Trophoblast cell (in vitro differentiated cells and primary cell): ENCODE measurements at regions not wholly inside any gene's neighbourhood (a gene's known extent, or its start where the extent isn't known, plus 50 kb on each side); places are given as distances from the start of the nearest gene placed in this dataset.

Experiments used
- DNase-seq, 2 donors: peaks; one replicate each; pipeline ENCODE4 v3.0.0-alpha.2; 2016
- H2AFZ ChIP-seq: 2 replicates; pipeline ENCODE4 v1.6.1; 2013; ENCODE audit warnings: low read length, moderate library complexity, mild to moderate bottlenecking; ENCODE audit not compliant: insufficient read depth, poor library complexity
- H2AK5ac ChIP-seq: 2 replicates; pipeline ENCODE4 v1.6.1; 2013; ENCODE audit warnings: mild to moderate bottlenecking, low read length
- H2BK120ac ChIP-seq: 2 replicates; pipeline ENCODE4 v1.6.1; 2013; ENCODE audit warnings: low read length, mild to moderate bottlenecking, moderate library complexity; ENCODE audit not compliant: insufficient read depth, poor library complexity
- H2BK12ac ChIP-seq: 2 replicates; pipeline ENCODE4 v1.6.1; 2013; ENCODE audit warnings: mild to moderate bottlenecking, low read length, moderate library complexity
- H2BK5ac ChIP-seq: 2 replicates; pipeline ENCODE4 v1.6.1; 2013; ENCODE audit warnings: low read length, low read depth, moderate library complexity, mild to moderate bottlenecking; ENCODE audit not compliant: poor library complexity
- H3K14ac ChIP-seq: 2 replicates; pipeline ENCODE4 v1.6.1; 2013; ENCODE audit warnings: mild to moderate bottlenecking, low read length
- H3K18ac ChIP-seq: 2 replicates; pipeline ENCODE4 v1.6.1; 2013; ENCODE audit warnings: mild to moderate bottlenecking, low read length
- H3K23ac ChIP-seq: 2 replicates; pipeline ENCODE4 v1.6.1; 2013; ENCODE audit warnings: low read length
- H3K27ac ChIP-seq: 2 replicates; pipeline ENCODE4 v1.5.1; 2013; ENCODE audit warnings: low read depth, mild to moderate bottlenecking, inconsistent platforms, low read length, moderate library complexity
- H3K27me3 ChIP-seq: 2 replicates; pipeline ENCODE4 v1.6.1; 2013; ENCODE audit warnings: inconsistent platforms, mild to moderate bottlenecking, low read length, moderate library complexity; ENCODE audit not compliant: insufficient read depth
- H3K36me3 ChIP-seq, 2 experiments: 1 replicate in 1 of 2; 2 replicates in 1 of 2; pipeline ENCODE4 v1.6.1; 2013; ENCODE audit warnings: low read length in 2 of 2, mild to moderate bottlenecking in 2 of 2, moderate library complexity in 1 of 2; ENCODE audit not compliant: insufficient read depth in 2 of 2, control insufficient read depth in 1 of 2
- H3K4ac ChIP-seq: 2 replicates; pipeline ENCODE4 v1.6.1; 2013; ENCODE audit warnings: low read depth, mild to moderate bottlenecking, low read length, moderate library complexity
- H3K4me1 ChIP-seq, 2 experiments: 1 replicate in 1 of 2; 2 replicates in 1 of 2; pipeline ENCODE4 v1.6.1; 2013; ENCODE audit warnings: low read length in 2 of 2, mild to moderate bottlenecking in 2 of 2, moderate library complexity in 1 of 2; ENCODE audit not compliant: insufficient read depth in 2 of 2, control insufficient read depth in 1 of 2
- H3K4me2 ChIP-seq: 2 replicates; pipeline ENCODE4 v1.6.1; 2013; ENCODE audit warnings: inconsistent platforms, mild to moderate bottlenecking, low read length, moderate library complexity
- H3K4me3 ChIP-seq: 2 replicates; pipeline ENCODE4 v1.5.1; 2013; ENCODE audit warnings: mild to moderate bottlenecking, low read depth, low read length, inconsistent platforms
- H3K79me1 ChIP-seq: one replicate; pipeline ENCODE4 v1.6.1; 2013; ENCODE audit warnings: low read length
- H3K79me2 ChIP-seq: 2 replicates; pipeline ENCODE4 v1.6.1; 2013; ENCODE audit warnings: low read length, mild to moderate bottlenecking; ENCODE audit not compliant: control insufficient read depth, insufficient read depth, poor library complexity
- H3K9ac ChIP-seq: 2 replicates; pipeline ENCODE4 v1.6.1; 2013; ENCODE audit warnings: mild to moderate bottlenecking, low read length
- H3K9me3 ChIP-seq: 2 replicates; pipeline ENCODE4 v1.6.1; 2013; ENCODE audit warnings: low read depth, mild to moderate bottlenecking, control low read depth, inconsistent platforms, low read length; ENCODE audit not compliant: insufficient read depth
- H4K12ac ChIP-seq: 2 replicates; pipeline ENCODE4 v1.6.1; 2013; ENCODE audit warnings: low read depth, mild to moderate bottlenecking, low read length, moderate library complexity
- H4K8ac ChIP-seq: 2 replicates; pipeline ENCODE4 v1.6.1; 2013; ENCODE audit warnings: low read depth, mild to moderate bottlenecking, low read length, moderate library complexity
- H4K91ac ChIP-seq: one replicate; pipeline ENCODE4 v1.6.1; 2013; ENCODE audit warnings: low read depth, mild to moderate bottlenecking, low read length, moderate library complexity
- WGBS: extraction: QIAGEN DNeasy Blood & Tissue Kit; methylation state at CpG from one replicate; pipeline ENCODE4 v1.1.7; 2013; ENCODE audit warnings: missing lambda C conversion rate; ENCODE audit not compliant: insufficient read length, insufficient coverage; ENCODE audit errors: extremely low coverage; 5-methylcytosine and 5-hydroxymethylcytosine counted together

- H3K4ac ChIP-seq, result no peak overlapping the region
Observed at GRCh38 chr1:172930142-172930541, 120.6 kb downstream of the TNFSF18 start.

GRCh38 chr1:172931340-172931739 is 119.4 kb downstream of the TNFSF18 start:
- DNase-seq, result no peak
- H3K27ac ChIP-seq, result no peak overlapping the region
- H3K4me1 ChIP-seq, result peaks cover 2 to 4% of the 10 kb centered on the region in 2 experiments
- H2BK5ac ChIP-seq, result no peak overlapping the region
- no CpG with 5 or more reads among the region's 1 CpG for WGBS
- no peak overlapping the region for H4K8ac ChIP-seq
- peaks cover 16% of the 10 kb centered on the region for H3K79me1 ChIP-seq
- no peak overlapping the region for H3K18ac ChIP-seq
- H4K12ac ChIP-seq, result no peak overlapping the region
- peak overlapping the region; percentile 94 for H2BK12ac ChIP-seq
- no peak overlapping the region for H3K4ac ChIP-seq
- no peaks in the 10 kb centered on the region for H3K79me2 ChIP-seq
- H3K4me3 ChIP-seq, result no peak overlapping the region
- no peak overlapping the region for H3K14ac ChIP-seq
- H3K36me3 ChIP-seq, result no peaks in the 10 kb centered on the region
- H3K9me3 ChIP-seq, result no peaks in the 10 kb centered on the region
- H2AFZ ChIP-seq, result no peak overlapping the region
- H4K91ac ChIP-seq, result no peak overlapping the region
- H3K4me2 ChIP-seq, result no peak overlapping the region
- H3K9ac ChIP-seq, result no peak overlapping the region
- H2AK5ac ChIP-seq, result no peak overlapping the region
- no peak overlapping the region for H2BK120ac ChIP-seq
- H3K23ac ChIP-seq, result no peak overlapping the region
- H3K27me3 ChIP-seq, result no peaks in the 10 kb centered on the region

More at GRCh38 chr1:172930142-172930541, 120.6 kb downstream of the TNFSF18 start:
- Histone ChIP-seq H3K9me3 (no peaks in the 10 kb centered on the region), H4K12ac (no peak overlapping the region), H3K4me3 (no peak overlapping the region), H3K14ac (no peak overlapping the region), H3K27me3 (no peaks in the 10 kb centered on the region), H3K4me2 (no peak overlapping the region), H3K9ac (no peak overlapping the region), H3K18ac (no peak overlapping the region), H4K91ac (no peak overlapping the region), H3K23ac (no peak overlapping the region), H3K36me3 (no peaks in the 10 kb centered on the region), H4K8ac (no peak overlapping the region), H3K79me2 (no peaks in the 10 kb centered on the region), H2AFZ (no peak overlapping the region), H2BK5ac (no peak overlapping the region), H3K4me1 (peaks cover 2 to 4% of the 10 kb centered on the region in 2 experiments), H2BK12ac (no peak overlapping the region), H3K79me1 (peaks cover 16% of the 10 kb centered on the region), H2AK5ac (no peak overlapping the region), H3K27ac (no peak overlapping the region), H2BK120ac (no peak overlapping the region)
- WGBS, result no CpG with 5 or more reads among the region's 2 CpGs
- no peak for DNase-seq

GRCh38 chr1:172931761-172932160 is 119.0 kb downstream of the TNFSF18 start:
- peaks cover 2 to 4% of the 10 kb centered on the region in 2 experiments for H3K4me1 ChIP-seq

GRCh38 chr1:172932981-172933380 is 117.8 kb downstream of the TNFSF18 start:
- Histone ChIP-seq H2BK12ac (peak overlapping the region; percentile 94), H3K4me1 (peaks cover 2 to 4% of the 10 kb centered on the region in 2 experiments), H3K79me2 (no peaks in the 10 kb centered on the region), H4K91ac (peak overlapping the region; percentile 84), H2AK5ac (peak overlapping the region; percentile 82), H3K36me3 (no peaks in the 10 kb centered on the region), H3K79me1 (peaks cover 16% of the 10 kb centered on the region), H2BK120ac (peak overlapping the region; percentile 90), H2BK5ac (peak overlapping the region; percentile 85), H4K8ac (peak overlapping the region; percentile 66), H3K27ac (no peak overlapping the region), H3K14ac (peak overlapping the region; percentile 63), H3K18ac (peak overlapping the region; percentile 72), H3K9me3 (no peaks in the 10 kb centered on the region), H3K27me3 (no peaks in the 10 kb centered on the region), H3K4me3 (no peak overlapping the region), H2AFZ (no peak overlapping the region), H3K4ac (no peak overlapping the region), H3K4me2 (no peak overlapping the region), H4K12ac (no peak overlapping the region), H3K23ac (no peak overlapping the region), H3K9ac (no peak overlapping the region)
- WGBS, result no CpG with 5 or more reads among the region's 1 CpG
- peak in 1 of 2 donors; percentile 25 for DNase-seq

More at GRCh38 chr1:172931761-172932160, 119.0 kb downstream of the TNFSF18 start:
- Histone ChIP-seq H3K18ac (no peak overlapping the region), H3K9me3 (no peaks in the 10 kb centered on the region), H2BK12ac (peak overlapping the region; percentile 94), H3K4ac (no peak overlapping the region), H3K27me3 (no peaks in the 10 kb centered on the region), H4K91ac (no peak overlapping the region), H3K4me3 (no peak overlapping the region), H4K12ac (no peak overlapping the region), H2AK5ac (no peak overlapping the region), H2BK5ac (no peak overlapping the region), H2BK120ac (no peak overlapping the region), H3K79me2 (no peaks in the 10 kb centered on the region), H3K36me3 (no peaks in the 10 kb centered on the region), H3K4me2 (no peak overlapping the region), H2AFZ (no peak overlapping the region), H3K23ac (no peak overlapping the region), H3K14ac (no peak overlapping the region), H3K27ac (no peak overlapping the region), H3K9ac (no peak overlapping the region), H4K8ac (no peak overlapping the region), H3K79me1 (peaks cover 16% of the 10 kb centered on the region)
- no CpG with 5 or more reads among the region's 4 CpGs for WGBS
- DNase-seq, result peak in 1 of 2 donors; percentile 64
